SU-DHL-6 (cell line): ENCODE measurements at regions not wholly inside any gene's neighbourhood (a gene's known extent, or its start where the extent isn't known, plus 50 kb on each side); places are given as distances from the start of the nearest gene placed in this dataset.

Experiments used
- CTCF ChIP-seq: fragments of 200-600 bp; sonication (generic); IDR thresholded peaks from one replicate; pipeline ENCODE4 v1.5.1; 2017; ENCODE audit warnings: antibody characterized with exemption, mild to moderate bottlenecking, low read length, moderate library complexity; ENCODE audit not compliant: insufficient read depth, poor library complexity, severe bottlenecking
- EZH2phosphoT487 ChIP-seq: fragments of 200-600 bp; sonication (generic), shearing (Covaris generic); conservative IDR thresholded peaks from 2 replicates; pipeline ENCODE4 v1.6.1; 2018; ENCODE audit warnings: mild to moderate bottlenecking, antibody characterized with exemption, low read length, moderate library complexity, mixed read lengths

DNA sequence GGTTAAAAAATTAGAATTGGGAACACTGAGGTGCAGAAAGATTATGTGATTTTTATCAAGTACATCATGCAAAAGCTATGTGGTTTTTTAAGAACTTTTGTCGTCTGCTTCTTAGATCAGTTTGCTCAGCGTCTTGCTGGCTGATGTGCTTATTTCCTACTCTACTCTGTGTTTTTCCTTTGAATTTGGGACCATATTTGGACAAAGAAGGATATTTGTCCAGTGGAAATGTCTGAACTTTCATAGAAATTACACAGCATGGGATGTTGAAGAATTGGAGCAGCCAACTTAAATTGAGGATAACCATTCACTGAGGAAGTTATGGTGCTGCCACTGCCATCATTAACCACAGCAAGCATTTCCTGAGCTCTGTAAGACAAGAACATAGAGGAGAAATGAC lies 252.8 kb upstream of the HS3ST5 start:
- TF ChIP-seq EZH2phosphoT487: no peak
- no peak for TF ChIP-seq CTCF
